Activated naive CD4-positive, alpha-beta T cell treated with anti-CD3 and anti-CD28 coated beads for 36 hours (primary cell): ENCODE measurements at regions not wholly inside any gene's neighbourhood (a gene's known extent, or its start where the extent isn't known, plus 50 kb on each side); places are given as distances from the start of the nearest gene placed in this dataset.

Experiments
- CTCF ChIA-PET: fragments of 350-600 bp; sonication (Branson Sonifier 250); formaldehyde crosslinking; loops from one replicate; lab custom pipeline; 2021; ENCODE audit warnings: antibody characterized with exemption; lab: Charles Lee
- DNase-seq: peaks from one replicate; pipeline ENCODE4 v3.0.0-alpha.2; 2020
- H3K27ac Mint-ChIP-seq: one replicate; pipeline ENCODE4 v1.8.0; 2021; ENCODE audit warnings: mild to moderate bottlenecking, mixed read lengths
- H3K27me3 Mint-ChIP-seq: one replicate; pipeline ENCODE4 v1.8.0; 2021; ENCODE audit warnings: low read depth, mixed read lengths
- H3K36me3 Mint-ChIP-seq: one replicate; pipeline ENCODE4 v1.8.0; 2021; ENCODE audit warnings: low read depth, mixed read lengths
- H3K4me1 Mint-ChIP-seq: one replicate; pipeline ENCODE4 v1.8.0; 2021; ENCODE audit warnings: low read depth, mixed read lengths
- H3K4me3 Mint-ChIP-seq: one replicate; pipeline ENCODE4 v1.8.0; 2021; ENCODE audit warnings: mild to moderate bottlenecking, moderate library complexity, mixed read lengths
- H3K9me3 Mint-ChIP-seq: one replicate; pipeline ENCODE4 v1.8.0; 2021; ENCODE audit warnings: mixed read lengths
- intact Hi-C: fragments of 100-400 bp; cut with micrococcal nuclease; formaldehyde crosslinking; loops from one replicate; pipeline ENCODE4 v1.15.1; 2023

- Mint-ChIP-seq H3K27me3 (peaks cover 13% of the 10 kb centered on the region), H3K4me3 (no peak overlapping the region), H3K27ac (no peak overlapping the region), H3K9me3 (peaks cover 3% of the 10 kb centered on the region), H3K36me3 (no peaks in the 10 kb centered on the region), H3K4me1 (no peaks in the 10 kb centered on the region)
- CTCF ChIA-PET: no interaction called here
- intact Hi-C loops: no loop called here
- no peak for DNase-seq
Measured at GRCh38 chr12:114209861-114210260, 196.1 kb downstream of the TBX5 start.

DNA sequence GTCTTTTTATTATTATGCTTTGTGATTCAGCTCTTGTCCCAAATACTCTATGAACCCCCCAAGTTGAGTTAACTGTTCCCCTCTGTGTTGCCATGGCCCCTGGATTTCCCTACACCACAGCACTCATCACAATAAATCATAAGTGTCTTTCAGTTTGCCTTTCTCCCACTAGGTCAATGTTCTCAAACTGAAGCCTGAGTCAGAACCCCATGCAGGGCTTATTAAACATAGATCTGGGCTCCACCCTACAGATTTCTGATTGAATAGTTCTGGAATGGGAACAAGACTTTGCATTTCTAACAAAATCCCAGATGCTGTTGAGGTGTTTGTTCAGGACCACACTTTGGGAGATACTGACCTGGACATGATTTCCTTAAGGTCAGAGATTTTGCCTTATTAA lies 199.4 kb downstream of the TBX5 start:
- intact Hi-C loops: no loop called here
- Mint-ChIP-seq H3K27me3 (peaks cover 13% of the 10 kb centered on the region), H3K27ac (no peak overlapping the region), H3K9me3 (peaks cover 3% of the 10 kb centered on the region), H3K36me3 (no peaks in the 10 kb centered on the region), H3K4me1 (no peaks in the 10 kb centered on the region), H3K4me3 (no peak overlapping the region)
- CTCF ChIA-PET: no interaction called here
- no peak for DNase-seq

GRCh38 chr12:114201794-114202193 lies 204.2 kb downstream of the TBX5 start:
- DNase-seq: no peak
- Mint-ChIP-seq H3K27ac (no peak overlapping the region), H3K4me3 (no peak overlapping the region), H3K27me3 (no peaks in the 10 kb centered on the region), H3K36me3 (no peaks in the 10 kb centered on the region), H3K9me3 (no peaks in the 10 kb centered on the region), H3K4me1 (no peaks in the 10 kb centered on the region)
- intact Hi-C loops: no loop called here
- CTCF ChIA-PET: interaction anchor here (1.1 kb wide), 1 partner anchor 24 kb away, joined by 3 read pairs; no protein-coding TSS in a partner anchor

DNA sequence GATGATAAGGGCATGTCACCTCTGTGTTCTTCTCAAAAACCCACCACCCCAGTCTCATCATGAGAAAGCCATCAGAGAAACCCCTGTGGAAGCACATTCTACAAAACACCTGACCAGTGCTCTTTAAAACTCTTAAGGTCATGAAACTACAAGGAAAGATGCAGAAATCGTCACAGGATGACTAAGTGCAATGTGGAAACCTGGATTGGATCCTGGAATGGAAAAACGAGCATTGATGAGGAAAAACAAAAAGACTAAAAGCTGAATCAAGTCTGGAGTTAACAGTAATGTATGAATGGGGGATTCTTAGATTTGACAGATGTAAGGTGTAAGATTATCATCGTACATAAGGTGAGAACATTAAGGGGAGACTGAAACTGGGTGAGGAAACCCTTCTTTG lies 211.0 kb downstream of the TBX5 start:
- Mint-ChIP-seq H3K27ac (no peak overlapping the region), H3K9me3 (peaks cover 4% of the 10 kb centered on the region), H3K4me3 (no peak overlapping the region), H3K27me3 (peaks cover 3% of the 10 kb centered on the region), H3K36me3 (no peaks in the 10 kb centered on the region), H3K4me1 (no peaks in the 10 kb centered on the region)
- DNase-seq: no peak
- CTCF ChIA-PET: no interaction called here
- intact Hi-C loops: no loop called here

GRCh38 chr12:114194066-114194465 lies 211.9 kb downstream of the TBX5 start:
- H3K4me1 Mint-ChIP-seq: no peaks in the 10 kb centered on the region
- CTCF ChIA-PET: no interaction called here
- intact Hi-C loops: no loop called here
- peaks cover 3% of the 10 kb centered on the region for H3K27me3 Mint-ChIP-seq
- no peak overlapping the region for H3K4me3 Mint-ChIP-seq
- no peak overlapping the region for H3K27ac Mint-ChIP-seq
- peaks cover 8% of the 10 kb centered on the region for H3K9me3 Mint-ChIP-seq
- no peak for DNase-seq
- no peaks in the 10 kb centered on the region for H3K36me3 Mint-ChIP-seq

- Mint-ChIP-seq H3K27me3 (peaks cover 5% of the 10 kb centered on the region), H3K27ac (no peak overlapping the region), H3K4me3 (no peak overlapping the region), H3K4me1 (no peaks in the 10 kb centered on the region), H3K9me3 (peaks cover 8% of the 10 kb centered on the region), H3K36me3 (no peaks in the 10 kb centered on the region)
- DNase-seq: no peak
- intact Hi-C loops: no loop called here
- CTCF ChIA-PET: no interaction called here
Measured at GRCh38 chr12:114193474-114193873, 212.5 kb downstream of the TBX5 start.

GRCh38 chr12:114192549-114192948 lies 213.4 kb downstream of the TBX5 start:
- Mint-ChIP-seq H3K9me3 (peaks cover 8% of the 10 kb centered on the region), H3K36me3 (no peaks in the 10 kb centered on the region), H3K27ac (no peak overlapping the region), H3K27me3 (peaks cover 5% of the 10 kb centered on the region), H3K4me1 (no peaks in the 10 kb centered on the region), H3K4me3 (no peak overlapping the region)
- intact Hi-C loops: no loop called here
- DNase-seq: no peak
- CTCF ChIA-PET: no interaction called here

GRCh38 chr12:114192013-114192412 lies 213.9 kb downstream of the TBX5 start:
- Mint-ChIP-seq H3K27me3 (peaks cover 5% of the 10 kb centered on the region), H3K4me1 (no peaks in the 10 kb centered on the region), H3K4me3 (no peak overlapping the region), H3K36me3 (no peaks in the 10 kb centered on the region), H3K9me3 (peaks cover 8% of the 10 kb centered on the region), H3K27ac (no peak overlapping the region)
- intact Hi-C loops: no loop called here
- no peak for DNase-seq
- CTCF ChIA-PET: no interaction called here

DNA sequence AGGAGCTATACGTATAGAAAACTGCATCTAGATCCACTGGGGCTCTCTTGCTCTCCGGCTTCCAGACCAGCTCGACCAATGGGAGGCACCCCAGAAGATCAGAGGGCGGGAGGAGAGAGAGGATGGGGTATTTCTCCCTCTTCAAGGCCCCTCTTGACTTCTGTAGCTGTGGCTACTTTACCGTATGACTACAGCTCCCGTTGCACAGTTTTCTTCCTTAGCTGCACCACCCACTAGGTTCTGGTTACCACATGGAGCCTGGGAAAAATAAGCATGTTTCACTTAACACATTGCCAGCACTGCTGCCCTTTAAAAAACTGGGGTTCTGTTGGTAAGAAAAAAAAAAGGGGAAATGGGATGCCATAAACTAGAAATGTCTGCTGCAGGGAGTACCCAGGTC lies 214.4 kb downstream of the TBX5 start:
- no peak for DNase-seq
- peaks cover 8% of the 10 kb centered on the region for H3K9me3 Mint-ChIP-seq
- H3K4me1 Mint-ChIP-seq: no peaks in the 10 kb centered on the region
- intact Hi-C loops: no loop called here
- H3K27ac Mint-ChIP-seq: no peak overlapping the region
- CTCF ChIA-PET: no interaction called here
- H3K27me3 Mint-ChIP-seq: peaks cover 5% of the 10 kb centered on the region
- H3K4me3 Mint-ChIP-seq: no peak overlapping the region
- no peaks in the 10 kb centered on the region for H3K36me3 Mint-ChIP-seq

GRCh38 chr12:114190971-114191370 lies 215.0 kb downstream of the TBX5 start:
- H3K4me3 Mint-ChIP-seq: no peak overlapping the region
- peaks cover 10% of the 10 kb centered on the region for H3K27me3 Mint-ChIP-seq
- no peak for DNase-seq
- H3K27ac Mint-ChIP-seq: no peak overlapping the region
- CTCF ChIA-PET: interaction anchor here (0.7 kb wide), 1 partner anchor 318 kb away, joined by 3 read pairs; no protein-coding TSS in a partner anchor
- H3K9me3 Mint-ChIP-seq: peaks cover 8% of the 10 kb centered on the region
- H3K36me3 Mint-ChIP-seq: no peaks in the 10 kb centered on the region
- intact Hi-C loops: no loop called here
- H3K4me1 Mint-ChIP-seq: no peaks in the 10 kb centered on the region

GRCh38 chr12:114189266-114189665 lies 216.7 kb downstream of the TBX5 start:
- H3K27ac Mint-ChIP-seq: no peak overlapping the region
- CTCF ChIA-PET: no interaction called here
- no peaks in the 10 kb centered on the region for H3K36me3 Mint-ChIP-seq

GRCh38 chr12:114186241-114187002 lies 219.5 kb downstream of the TBX5 start:
- intact Hi-C loops: no loop called here
- Mint-ChIP-seq H3K36me3 (no peaks in the 10 kb centered on the region), H3K4me1 (no peaks in the 10 kb centered on the region), H3K4me3 (no peak overlapping the region), H3K27ac (no peak overlapping the region), H3K27me3 (peaks cover 12% of the 10 kb centered on the region), H3K9me3 (peaks cover 8% of the 10 kb centered on the region)
- no peak for DNase-seq
- CTCF ChIA-PET: no interaction called here

More at GRCh38 chr12:114189266-114189665, 216.7 kb downstream of the TBX5 start:
- H3K9me3 Mint-ChIP-seq: peaks cover 8% of the 10 kb centered on the region
- no peaks in the 10 kb centered on the region for H3K4me1 Mint-ChIP-seq
- no peak overlapping the region for H3K4me3 Mint-ChIP-seq
- intact Hi-C loops: no loop called here
- peaks cover 15% of the 10 kb centered on the region for H3K27me3 Mint-ChIP-seq
- DNase-seq: no peak

GRCh38 chr12:114185036-114185435 lies 218.9 kb upstream of the RBM19 start:
- CTCF ChIA-PET: no interaction called here
- peaks cover 4% of the 10 kb centered on the region for H3K9me3 Mint-ChIP-seq
- no peak overlapping the region for H3K27ac Mint-ChIP-seq
- H3K36me3 Mint-ChIP-seq: no peaks in the 10 kb centered on the region
- peaks cover 12% of the 10 kb centered on the region for H3K27me3 Mint-ChIP-seq
- intact Hi-C loops: no loop called here
- no peaks in the 10 kb centered on the region for H3K4me1 Mint-ChIP-seq
- DNase-seq: no peak
- no peak overlapping the region for H3K4me3 Mint-ChIP-seq
